Aorta (tissue), 5 donors: ENCODE measurements at regions not wholly inside any gene's neighbourhood (a gene's known extent, or its start where the extent isn't known, plus 50 kb on each side); places are given as distances from the start of the nearest gene placed in this dataset.
"Not testable (repeated sequence)": the region's sequence is repeated elsewhere in the genome, so short reads cannot be mapped to it uniquely, and the experiment has no call there.

ENCODE experiments used
- ATAC-seq: fragments of 200-7000 bp; cut with Tn5 transposase; one replicate; pipeline ENCODE4 v1.9.1; 2022; ENCODE audit warnings: moderate library complexity; ENCODE audit not compliant: low FRiP score
- DNase-seq, 2 donors: peaks; one replicate each; pipeline ENCODE4 v3.0.0-alpha.2; 2020
- H3K27ac ChIP-seq, 2 donors: one replicate each; pipeline ENCODE4 v1.5.1; 2013; ENCODE audit warnings: low read length in 2 of 2, mild to moderate bottlenecking in 2 of 2, moderate library complexity in 2 of 2, control low read depth in 1 of 2, inconsistent platforms in 1 of 2, low read depth in 1 of 2
- H3K27me3 ChIP-seq, 2 donors: one replicate each; pipeline ENCODE4 v1.6.1; 2013; ENCODE audit warnings: control low read depth in 1 of 2, low read length in 1 of 2, mild to moderate bottlenecking in 1 of 2, moderate library complexity in 1 of 2; ENCODE audit not compliant: insufficient read depth in 2 of 2, control insufficient read depth in 1 of 2
- H3K36me3 ChIP-seq, 2 donors: one replicate each; pipeline ENCODE4 v1.6.1; 2013; ENCODE audit warnings: control low read depth in 1 of 2, low read length in 1 of 2, mild to moderate bottlenecking in 1 of 2; ENCODE audit not compliant: insufficient read depth in 2 of 2, control insufficient read depth in 1 of 2
- H3K4me1 ChIP-seq, 2 donors: one replicate each; pipeline ENCODE4 v1.6.1; 2013; ENCODE audit warnings: low read length in 2 of 2, control low read depth in 1 of 2, mild to moderate bottlenecking in 1 of 2, moderate library complexity in 1 of 2; ENCODE audit not compliant: insufficient read depth in 2 of 2, control insufficient read depth in 1 of 2
- H3K4me3 ChIP-seq, 2 donors: one replicate each; pipeline ENCODE4 v1.5.1; 2013; ENCODE audit warnings: low read length in 2 of 2, control low read depth in 1 of 2, mild to moderate bottlenecking in 1 of 2
- H3K9me3 ChIP-seq: one replicate; pipeline ENCODE4 v1.6.1; 2013; ENCODE audit warnings: mild to moderate bottlenecking, low read length; ENCODE audit not compliant: control insufficient read depth
- WGBS, 2 donors: extraction: QIAGEN DNeasy Blood & Tissue Kit; methylation state at CpG; one replicate each; pipeline ENCODE4 v1.1.7; 2013; 5-methylcytosine and 5-hydroxymethylcytosine counted together
- intact Hi-C, 2 donors: fragments of 100-400 bp; cut with DNase I; formaldehyde crosslinking; loops; one replicate each; pipeline versions ENCODE4 v1.14.2 to v1.15.0; 2022
- donor health status: healthy with polysubstance abuse.
- donor health status: Bipolar disorder and iron deficiency.
- donor health status: DM: no; HTN: no; CAD: no.
- donor health status: DM: no; HTN: no; CAD: no.
- donor health status: DM: yes; HTN: yes; CAD: no.

DNA sequence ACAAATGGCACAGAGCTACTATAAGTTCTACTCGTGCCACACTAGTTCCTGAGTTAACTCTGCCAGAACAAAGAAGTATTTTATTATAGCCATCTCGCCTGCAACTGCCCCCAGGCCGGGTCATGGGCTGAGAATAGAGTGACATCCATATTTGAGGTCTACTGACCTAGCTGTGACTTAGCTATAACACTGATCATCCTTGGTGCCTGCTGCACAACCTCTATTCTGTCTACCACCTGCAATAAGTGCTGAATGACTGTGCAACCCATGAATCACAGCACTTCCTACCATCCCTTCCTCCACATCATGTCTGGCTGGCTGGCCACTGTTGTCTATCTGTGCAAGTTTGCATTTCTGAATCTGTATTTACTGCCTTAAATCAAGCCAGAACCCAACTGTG is 506.5 kb upstream of the TBL1XR1 start:
- intact Hi-C loops = no loop called here
- Histone ChIP-seq H3K4me1 (no peaks in the 10 kb centered on the region), H3K27ac (no peak overlapping the region), H3K36me3 (no peaks in the 10 kb centered on the region), H3K9me3 (no peaks in the 10 kb centered on the region), H3K27me3 (no peaks in the 10 kb centered on the region), H3K4me3 (no peak overlapping the region)
- 94 to 95% methylated on average over 3 of the region's 3 CpGs for WGBS, 2 donors
- DNase-seq (no peak), ATAC-seq (no peak)

- Histone ChIP-seq H3K27ac (no peak overlapping the region), H3K4me3 (no peak overlapping the region), H3K4me1 (no peaks in the 10 kb centered on the region), H3K36me3 (no peaks in the 10 kb centered on the region), H3K9me3 (no peaks in the 10 kb centered on the region), H3K27me3 (no peaks in the 10 kb centered on the region)
- ATAC-seq = peak; percentile 87
- intact Hi-C loops = no loop called here
- DNase-seq = peak in 1 of 2 donors; percentile 65
- WGBS, 2 donors = 33 to 34% methylated on average over 4 of the region's 4 CpGs
These were observed 508.9 kb upstream of the TBL1XR1 start for GRCh38 chr3:177705976-177706823.

DNA sequence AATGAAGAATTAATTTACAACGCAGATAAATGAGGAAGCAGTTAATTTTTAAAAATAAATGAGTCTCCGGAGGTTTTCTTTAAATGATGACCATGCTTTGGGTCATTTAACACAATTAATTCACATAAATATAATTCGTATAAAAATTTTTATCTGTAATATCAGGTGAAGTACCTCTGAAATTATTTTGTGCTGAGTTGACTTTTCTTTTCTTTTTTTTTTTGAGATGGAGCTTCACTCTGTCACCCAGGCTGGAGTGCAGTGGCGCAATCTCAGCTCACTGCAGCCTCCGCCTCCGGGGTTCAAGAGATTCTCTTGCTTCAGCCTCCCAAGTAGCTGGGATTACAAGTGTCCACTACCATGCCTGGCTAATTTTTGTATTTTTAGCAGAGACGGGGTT is 512.2 kb upstream of the TBL1XR1 start:
- ATAC-seq, DNase-seq, H3K9me3 ChIP-seq, H3K4me1 ChIP-seq, H3K27me3 ChIP-seq, H3K4me3 ChIP-seq, intact Hi-C loops, H3K27ac ChIP-seq, H3K36me3 ChIP-seq: not testable (repeated sequence)
- 95 to 96% methylated on average over 7 of the region's 7 CpGs for WGBS, 2 donors

GRCh38 chr3:177710506-177710905 is 513.2 kb upstream of the TBL1XR1 start:
- Histone ChIP-seq H3K36me3 (no peaks in the 10 kb centered on the region), H3K4me1 (peaks cover 1 to 3% of the 10 kb centered on the region in 2 donors), H3K27ac (no peak overlapping the region), H3K4me3 (no peak overlapping the region), H3K9me3 (no peaks in the 10 kb centered on the region), H3K27me3 (no peaks in the 10 kb centered on the region)
- ATAC-seq = no peak
- no peak for DNase-seq
- intact Hi-C loops = no loop called here

GRCh38 chr3:177711637-177712036 is 514.4 kb upstream of the TBL1XR1 start:
- H3K9me3 ChIP-seq = no peaks in the 10 kb centered on the region
- ATAC-seq = no peak
- no peak overlapping the region for H3K4me3 ChIP-seq
- 84 to 85% methylated on average over 4 of the region's 4 CpGs for WGBS, 2 donors
- DNase-seq = no peak
- no peak overlapping the region for H3K27ac ChIP-seq
- no peaks in the 10 kb centered on the region for H3K36me3 ChIP-seq
- H3K4me1 ChIP-seq = peaks cover 1 to 3% of the 10 kb centered on the region in 2 donors
- intact Hi-C loops = no loop called here
- H3K27me3 ChIP-seq = no peaks in the 10 kb centered on the region

DNA sequence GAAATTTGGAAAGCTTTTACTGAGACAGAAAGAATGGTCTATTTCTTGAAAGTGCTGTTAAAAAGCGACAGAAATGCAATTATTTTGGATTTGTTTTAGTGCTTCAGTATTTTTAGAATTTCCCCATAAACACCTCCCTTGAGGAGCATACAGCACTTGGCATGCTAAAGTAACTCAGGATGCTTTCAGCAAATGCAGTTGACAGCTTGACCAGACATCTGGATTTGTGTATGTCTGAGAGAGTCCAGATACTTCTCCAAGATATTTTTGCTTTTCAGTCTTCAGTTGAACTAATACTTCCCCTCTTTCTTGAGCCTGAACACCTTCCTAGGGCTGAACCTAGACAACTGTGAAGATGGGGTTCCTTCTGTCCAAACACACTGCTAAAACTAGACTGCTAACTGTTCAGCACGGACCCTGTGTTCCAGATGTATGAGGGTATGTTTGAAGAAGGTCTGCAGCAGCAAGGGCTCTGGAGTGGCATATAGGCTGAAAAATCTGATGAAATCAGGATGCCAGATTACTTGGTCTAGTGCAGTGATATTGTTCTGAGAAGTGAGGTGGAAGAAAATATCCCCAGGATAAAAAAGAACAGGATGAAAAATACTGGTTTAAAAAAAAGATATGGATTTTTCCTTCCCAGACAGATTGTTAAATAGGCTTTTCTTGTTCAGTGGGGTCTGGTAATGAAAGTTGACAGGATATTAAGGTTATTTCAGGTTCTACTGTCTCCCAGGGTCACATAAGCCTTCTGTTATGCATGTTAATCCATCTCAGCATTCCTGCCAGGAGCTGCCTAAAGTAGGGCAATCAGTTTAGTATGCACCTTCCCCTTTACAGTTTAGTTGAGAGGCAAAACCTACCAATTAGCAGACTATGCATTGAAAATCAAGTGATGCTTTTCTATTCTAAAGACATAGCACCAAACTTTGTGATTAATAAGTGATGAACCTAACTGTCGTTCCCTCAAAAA is 516.9 kb upstream of the TBL1XR1 start:
- no peak for ATAC-seq
- no peak for DNase-seq
- intact Hi-C loops = no loop called here
- Histone ChIP-seq H3K27me3 (no peaks in the 10 kb centered on the region), H3K36me3 (no peaks in the 10 kb centered on the region), H3K4me3 (no peak overlapping the region), H3K4me1 (peaks cover 1 to 3% of the 10 kb centered on the region in 2 donors), H3K9me3 (no peaks in the 10 kb centered on the region), H3K27ac (no peak overlapping the region)
- WGBS, 2 donors = 43 to 45% methylated on average over 3 of the region's 3 CpGs

DNA sequence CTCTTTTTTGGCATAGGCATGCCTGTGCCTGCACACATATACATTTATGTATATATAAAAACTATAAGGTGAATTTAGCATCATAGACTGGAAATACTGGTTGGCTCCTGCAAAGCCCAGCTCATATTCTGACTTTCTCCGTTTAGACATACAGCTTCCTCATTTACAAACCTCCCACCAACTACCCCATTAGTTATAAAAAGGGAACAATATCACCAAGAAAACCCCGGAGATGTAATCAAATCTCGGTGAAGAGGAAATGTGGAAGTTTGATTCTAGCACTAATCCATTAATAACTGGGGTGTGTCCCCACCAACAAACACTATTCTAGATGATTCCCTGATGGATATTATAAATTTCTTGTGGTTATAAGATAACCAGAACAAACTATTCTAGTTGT is 517.7 kb upstream of the TBL1XR1 start:
- ATAC-seq = no peak
- intact Hi-C loops = no loop called here

GRCh38 chr3:177715980-177716379 is 518.7 kb upstream of the TBL1XR1 start:
- ATAC-seq (no peak), DNase-seq (no peak)
- intact Hi-C loops = no loop called here
- Histone ChIP-seq H3K4me1 (peaks cover 1 to 3% of the 10 kb centered on the region in 2 donors), H3K27me3 (no peaks in the 10 kb centered on the region), H3K9me3 (no peaks in the 10 kb centered on the region), H3K4me3 (no peak overlapping the region), H3K36me3 (no peaks in the 10 kb centered on the region), H3K27ac (no peak overlapping the region)
- WGBS, 2 donors = 95 to 96% methylated on average over 3 of the region's 3 CpGs

More for the DNA sequence above, 517.7 kb upstream of the TBL1XR1 start:
- Histone ChIP-seq H3K27ac (no peak overlapping the region), H3K4me1 (peaks cover 1 to 3% of the 10 kb centered on the region in 2 donors), H3K27me3 (no peaks in the 10 kb centered on the region), H3K9me3 (no peaks in the 10 kb centered on the region), H3K4me3 (no peak overlapping the region), H3K36me3 (no peaks in the 10 kb centered on the region)
- WGBS, 2 donors = 83 to 88% methylated on average over 3 of the region's 3 CpGs
- DNase-seq = no peak
